GM19463 (cell line): ENCODE measurements at regions not wholly inside any gene's neighbourhood (a gene's known extent, or its start where the extent isn't known, plus 50 kb on each side); places are given as distances from the start of the nearest gene placed in this dataset.

Source experiments
- ATAC-seq: cut with Tn5 transposase; IDR thresholded peaks from one replicate; pipeline ENCODE4 v1.9.1; 2021; ENCODE audit warnings: mild to moderate bottlenecking, moderate library complexity; ENCODE audit not compliant: unreplicated experiment

DNA sequence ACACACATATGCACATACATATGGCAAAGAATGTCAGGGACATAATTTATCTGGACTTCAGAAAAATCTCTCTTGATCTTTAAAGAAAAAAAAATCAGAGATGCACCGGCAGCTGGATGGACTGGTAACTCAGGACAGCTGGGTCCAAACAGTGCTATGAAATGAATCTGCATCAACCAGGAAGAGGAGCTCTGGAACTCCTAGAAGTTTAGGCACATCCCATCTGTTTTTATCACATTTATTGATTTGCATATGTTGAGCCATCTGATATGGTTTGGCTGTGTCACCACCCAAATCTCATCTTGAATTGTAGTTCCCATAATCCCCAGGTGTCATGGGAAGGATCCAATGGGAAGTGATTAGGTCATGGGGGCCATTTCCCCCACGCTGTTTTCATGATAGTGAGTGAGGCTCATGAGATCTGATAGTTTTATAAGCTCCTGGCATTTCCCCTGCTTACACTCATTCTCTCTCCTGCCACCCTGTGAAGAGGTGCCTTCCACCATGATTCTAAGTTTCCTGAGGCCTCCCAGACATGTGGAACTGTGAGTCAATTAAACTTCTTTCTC is 87.7 kb upstream of the AKIP1 start:
- ATAC-seq: no peak

GRCh38 chr11:8826139-8826786 is 84.7 kb upstream of the AKIP1 start:
- ATAC-seq: no peak

GRCh38 chr11:8826901-8827560 is 84.0 kb upstream of the AKIP1 start:
- ATAC-seq: no peak

DNA sequence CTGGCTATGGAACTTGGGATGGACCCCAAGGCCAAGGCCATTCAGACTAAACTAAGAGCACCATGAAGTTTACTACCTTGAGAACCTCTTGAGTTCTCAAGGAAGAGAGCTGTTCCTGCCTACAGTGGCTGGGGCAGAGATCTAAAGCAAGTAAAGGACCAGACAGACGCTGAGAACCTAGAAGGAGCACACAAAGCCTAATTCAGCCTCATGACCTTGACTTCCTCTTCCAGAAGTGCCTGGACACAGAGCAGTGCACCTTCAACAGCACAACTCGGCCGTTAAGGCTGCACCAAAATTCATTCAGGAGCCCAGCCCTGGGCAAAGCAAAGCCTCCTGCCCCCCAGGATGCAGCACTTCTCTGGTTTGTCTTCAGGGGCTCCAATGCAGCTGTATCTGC is 82.9 kb upstream of the AKIP1 start:
- ATAC-seq: no peak

DNA sequence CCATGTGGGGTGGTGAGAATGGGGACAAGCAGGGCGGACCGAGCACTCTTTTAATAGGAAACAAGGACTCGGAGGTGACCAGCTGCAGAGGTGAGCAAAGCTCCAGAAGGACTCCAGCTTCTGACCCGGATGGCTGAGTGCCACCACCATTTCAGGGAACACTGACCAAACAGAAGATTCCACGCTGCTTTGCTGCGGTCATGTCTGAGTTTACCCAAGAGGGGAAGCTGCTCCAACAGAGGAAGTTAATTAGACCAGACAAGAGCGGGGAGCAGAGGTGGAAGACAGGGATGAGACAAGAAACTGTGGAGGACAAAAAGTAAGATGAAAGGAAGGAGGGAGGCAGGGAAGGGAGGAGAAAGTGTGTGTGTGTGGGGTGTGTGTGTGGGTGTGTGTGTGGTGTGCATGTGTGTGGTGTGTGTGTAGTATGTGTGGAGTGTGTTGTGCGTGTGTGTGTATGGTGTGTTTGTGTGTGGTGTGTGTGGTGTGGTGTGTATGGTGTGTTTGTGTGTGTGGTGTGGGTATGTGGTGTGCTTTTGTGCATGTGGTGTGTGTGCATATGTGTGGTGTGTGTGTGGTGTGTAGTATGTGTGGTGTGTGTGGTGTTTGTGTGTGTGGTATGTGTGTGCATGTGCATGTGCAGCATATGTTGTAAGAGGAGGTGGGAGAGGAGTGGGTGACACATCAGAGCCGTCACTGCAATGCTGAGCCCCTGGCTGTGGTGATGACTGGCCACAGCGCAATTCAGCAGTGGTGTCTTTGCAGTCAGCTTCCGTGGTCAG is 82.2 kb upstream of the AKIP1 start:
- ATAC-seq: no peak

DNA sequence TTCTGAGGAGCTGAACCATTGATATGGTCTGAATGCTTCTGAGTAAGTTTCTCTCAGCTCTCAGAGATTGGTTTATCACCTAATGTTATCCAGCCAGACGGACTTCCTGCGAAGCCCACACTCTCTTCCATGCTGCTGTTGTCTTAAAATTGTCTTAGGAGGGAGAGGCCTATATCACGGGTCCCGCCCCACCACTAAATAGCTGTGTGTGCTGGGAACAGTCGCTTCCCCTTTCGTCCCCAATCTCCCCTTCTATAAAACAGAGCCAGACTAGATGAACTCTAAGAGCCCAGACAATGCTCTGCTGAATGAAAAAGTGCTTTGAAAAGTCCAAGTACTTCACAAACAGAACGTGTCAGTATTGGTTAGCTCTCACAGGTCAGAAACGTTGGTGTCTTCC is 81.4 kb upstream of the AKIP1 start:
- no peak for ATAC-seq

GRCh38 chr11:8830641-8831040 is 80.3 kb upstream of the AKIP1 start:
- ATAC-seq: no peak

DNA sequence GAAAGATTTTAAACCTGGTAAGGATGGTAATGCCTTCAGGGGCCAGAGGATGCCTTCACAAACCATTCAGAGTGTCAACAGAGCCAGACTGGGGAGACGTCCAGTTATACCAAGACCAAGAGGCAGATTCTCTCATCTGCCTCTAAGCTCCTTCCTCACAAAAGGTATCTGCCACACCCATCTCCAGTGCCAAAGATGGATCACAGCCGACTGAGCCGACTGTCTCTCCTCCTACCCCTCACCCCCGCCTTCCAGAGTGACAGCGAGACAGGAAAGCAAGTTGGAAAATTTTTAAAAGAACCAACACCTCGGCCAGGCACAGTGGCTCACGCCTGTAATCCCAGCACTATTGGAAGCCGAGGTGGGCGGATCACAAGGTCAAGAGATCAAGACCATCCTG is 79.1 kb upstream of the AKIP1 start:
- no peak for ATAC-seq

- peak; percentile 95 for ATAC-seq
Observed at GRCh38 chr11:8832571-8833260, 78.3 kb upstream of the AKIP1 start.

DNA sequence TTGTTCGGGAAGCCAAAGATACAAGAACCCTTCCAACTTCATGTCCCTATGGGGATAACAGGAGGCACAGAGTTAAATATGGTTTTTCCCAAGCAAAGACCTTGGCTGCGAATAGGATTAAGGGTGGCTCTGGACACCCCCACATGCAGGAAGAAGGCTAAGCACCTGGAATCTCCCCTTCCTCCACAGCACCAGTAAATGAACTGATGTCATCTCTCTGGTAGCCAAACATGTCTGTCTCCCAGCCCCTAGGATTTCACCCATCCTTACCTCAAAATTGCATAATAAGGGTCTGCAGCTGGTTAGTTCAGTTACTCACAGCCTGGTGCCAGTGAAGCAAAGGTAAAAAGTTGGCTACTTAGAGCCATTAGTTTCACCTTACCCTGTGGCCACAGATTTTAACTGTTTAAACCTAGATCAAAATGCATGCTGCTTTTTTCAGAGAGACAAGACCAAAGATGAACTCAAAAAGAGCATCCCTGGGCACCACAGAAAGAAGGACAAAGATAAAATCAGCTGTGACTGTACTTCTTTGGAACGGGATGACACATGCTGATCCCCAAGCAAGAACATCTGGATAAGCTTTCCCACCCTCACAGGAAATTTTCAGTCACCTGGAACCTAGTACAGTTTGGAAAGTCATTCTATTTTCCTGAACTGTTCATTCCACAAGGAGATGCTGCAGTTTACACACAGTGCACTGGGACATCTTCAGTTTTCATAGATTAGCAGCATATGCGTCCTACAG is 77.2 kb upstream of the AKIP1 start:
- ATAC-seq: no peak

DNA sequence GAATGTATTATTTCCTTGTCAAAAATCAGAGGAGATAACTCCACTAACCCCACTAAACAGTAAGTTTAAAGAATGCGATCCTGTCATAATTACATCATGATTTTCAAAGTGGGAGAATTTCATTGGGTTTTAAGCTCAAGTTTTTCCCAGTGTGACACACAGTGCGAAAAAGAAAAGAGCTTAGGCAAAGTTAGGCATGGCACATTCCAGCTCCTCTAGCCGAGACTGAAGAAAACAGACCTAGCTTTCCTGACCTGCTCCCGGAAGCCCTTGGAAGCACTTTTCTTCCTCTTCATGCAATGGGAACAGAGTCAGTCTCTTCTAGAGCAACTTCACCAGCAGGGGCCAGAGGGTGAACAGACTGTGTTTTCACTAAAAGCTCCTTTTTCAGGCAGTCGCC is 76.6 kb upstream of the AKIP1 start:
- ATAC-seq: no peak

DNA sequence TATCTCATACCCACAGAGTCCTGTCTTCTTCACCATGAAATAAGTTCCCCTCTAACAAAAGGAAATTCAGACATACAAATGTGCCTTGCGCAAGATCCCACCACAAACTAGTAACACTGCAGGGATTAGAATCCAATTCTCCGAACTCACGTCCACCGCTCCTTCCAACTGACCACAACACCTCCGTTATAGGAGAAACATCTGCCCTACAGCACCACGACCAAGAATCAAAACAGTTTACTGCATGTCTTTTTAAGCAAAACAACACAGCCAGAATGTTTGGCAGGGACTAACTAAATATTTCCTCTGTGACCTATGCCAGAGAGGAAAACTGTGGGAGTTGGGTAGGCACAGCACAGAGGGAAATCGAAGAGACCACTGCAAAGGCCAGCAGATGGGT is 72.7 kb upstream of the AKIP1 start:
- ATAC-seq: no peak

DNA sequence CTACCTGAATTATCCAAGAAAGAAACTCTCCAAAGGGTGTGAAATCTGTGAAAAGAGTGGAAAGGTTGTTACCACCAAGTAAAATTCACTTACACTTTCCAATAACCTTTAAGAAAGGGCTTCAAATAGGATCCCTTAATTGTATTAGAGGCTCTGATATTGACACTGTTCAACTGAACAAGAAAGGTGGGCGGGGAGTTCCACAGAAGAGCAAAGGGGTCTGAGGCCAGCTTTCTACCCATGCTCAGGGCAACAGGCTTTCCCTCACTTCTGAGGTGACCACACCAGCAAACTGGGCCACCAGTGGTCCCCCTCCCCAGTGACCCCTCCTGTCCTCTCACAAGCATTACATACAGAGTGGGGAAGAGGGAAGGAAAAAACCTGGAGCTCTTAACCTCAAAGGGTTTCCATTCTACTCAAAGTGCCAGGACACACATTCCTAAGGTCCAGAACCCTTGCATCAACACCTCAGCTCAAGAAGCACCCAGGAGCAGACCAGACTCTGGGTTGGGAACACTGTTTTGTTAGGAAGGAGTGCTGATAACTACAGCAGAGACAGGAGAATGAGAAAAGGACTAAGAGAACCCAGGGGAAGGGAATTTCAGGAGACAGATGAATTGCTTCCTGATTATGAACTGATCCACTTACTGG is 71.6 kb upstream of the AKIP1 start:
- no peak for ATAC-seq

DNA sequence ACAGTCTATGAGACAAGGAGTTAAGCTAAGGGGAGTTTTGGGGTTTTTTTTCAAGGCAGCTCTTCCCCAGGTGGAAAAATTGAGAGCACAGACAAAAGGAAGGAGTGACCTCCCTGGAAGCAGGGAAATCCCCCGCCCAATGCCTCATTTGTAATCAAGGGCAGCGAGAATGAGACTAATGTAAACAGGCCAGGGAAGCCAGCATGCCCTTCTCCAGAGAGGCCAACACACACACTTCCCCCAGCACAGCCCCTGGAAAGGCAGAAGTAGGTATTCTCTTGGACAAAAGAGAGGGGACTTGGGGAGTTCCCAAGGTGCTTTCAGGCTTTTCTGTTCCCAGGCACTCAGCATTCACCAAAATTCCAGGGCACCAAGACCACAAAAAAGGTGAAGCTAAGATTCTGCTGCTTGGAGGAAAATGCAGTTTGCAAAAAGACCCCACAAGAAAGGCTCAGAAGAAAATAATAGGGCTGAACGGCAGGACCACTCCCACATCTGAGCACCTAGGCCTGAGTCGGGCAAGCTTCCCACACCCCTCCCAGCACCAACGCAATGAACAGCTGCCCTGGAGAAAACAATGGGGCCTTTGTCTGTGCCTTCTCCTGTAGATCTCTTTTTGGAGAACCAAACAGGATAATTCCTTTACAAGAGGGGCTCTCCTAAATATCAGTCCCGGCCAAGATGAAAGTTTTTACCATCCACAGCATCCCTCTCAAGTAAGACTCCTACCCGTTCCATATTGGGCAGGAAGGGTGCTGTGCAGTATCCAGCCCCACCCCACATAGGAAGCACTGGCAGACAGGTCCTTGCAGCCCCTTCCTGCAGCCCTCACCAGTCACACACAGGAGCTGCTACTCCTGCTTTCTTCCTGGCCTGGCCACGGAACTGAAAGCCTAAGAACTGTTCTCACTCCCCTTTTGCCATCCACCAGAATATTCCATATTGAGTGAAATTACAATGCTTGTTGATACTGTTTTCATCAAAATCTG is 70.7 kb upstream of the AKIP1 start:
- no peak for ATAC-seq

DNA sequence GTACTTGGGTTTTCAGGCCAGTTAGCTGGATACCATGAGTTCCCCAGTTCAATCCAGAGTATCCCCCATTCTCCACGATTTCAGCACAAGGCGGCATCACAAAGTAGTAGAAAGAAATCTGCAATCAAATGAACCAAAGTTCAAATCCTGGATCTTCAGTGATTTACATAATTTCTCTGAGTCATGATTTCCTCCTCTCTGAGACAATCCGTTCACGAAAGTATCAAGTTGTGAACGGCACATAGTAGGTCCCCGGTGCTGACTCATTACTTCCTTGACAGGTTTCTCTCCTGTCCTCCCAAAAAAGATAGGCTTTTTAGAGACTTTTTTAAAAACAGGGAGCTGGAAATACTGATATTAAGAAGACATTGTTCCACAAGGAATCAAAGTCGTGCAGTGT is 69.1 kb upstream of the AKIP1 start:
- ATAC-seq: no peak

GRCh38 chr11:8858808-8859207 is 52.2 kb upstream of the AKIP1 start:
- no peak for ATAC-seq
